ENCODE measurements at regions not wholly inside any gene's neighbourhood (a gene's known extent, or its start where the extent isn't known, plus 50 kb on each side); places are given as distances from the start of the nearest gene placed in this dataset.

- no peak overlapping the region for H2AFZ ChIP-seq (ENCODE audit: low read depth, low read length)
- H3K4me3 ChIP-seq (replicated peaks in 1 of 3; ENCODE audit: insufficient read depth in 1 of 3, low read depth in 1 of 3, low read length in 3 of 3), result no peak overlapping the region
- TF ChIP-seq FOS (IDR thresholded peaks at IDR 0.05; ENCODE audit: borderline replicate concordance, insufficient read depth, low read length) (no peak), POLR2A (IDR thresholded peaks at IDR 0.05; ENCODE audit: low read depth, low read length) (no peak), JUN (IDR thresholded peaks at IDR 0.05; ENCODE audit: borderline replicate concordance, insufficient read depth, insufficient read length, low read depth) (no peak), MAX (IDR thresholded peaks at IDR 0.05; ENCODE audit: insufficient read depth, insufficient read length) (no peak), GATA2 (IDR thresholded peaks at IDR 0.05; ENCODE audit: insufficient read depth, insufficient read length, low read depth, low read length) (no peak)
- H3K4me1 ChIP-seq (ENCODE audit: control insufficient read depth, extremely low read depth, insufficient read depth, low read length), result no peaks in the 10 kb centered on the region
- ChIA-PET POLR2A (no interaction called here), CTCF (no interaction called here)
- H3K79me2 ChIP-seq (ENCODE audit: control insufficient read depth, insufficient read depth, low read length), result no peaks in the 10 kb centered on the region
- no peak overlapping the region for H3K9ac ChIP-seq (replicated peaks; ENCODE audit: extremely low read depth, insufficient read depth, low read length)
- intact Hi-C loops (cut with micrococcal nuclease), result no loop called here
- no peaks in the 10 kb centered on the region for H3K9me1 ChIP-seq (replicated peaks; ENCODE audit: control insufficient read depth, extremely low read depth, insufficient read depth, low read length)
- DNase-seq (ENCODE audit: low read depth, low spot score), result no peak
- dilution Hi-C loops (cut with MboI; ENCODE audit: extremely low pct_ligation_motif_present, low sequenced_read_pairs), result no loop called here
- no peaks in the 10 kb centered on the region for H3K9me3 ChIP-seq (replicated peaks; ENCODE audit: control insufficient read depth, insufficient read depth, low read length)
- no peak overlapping the region for H3K4me2 ChIP-seq (ENCODE audit: insufficient read depth, low read length)
- H3K36me3 ChIP-seq (ENCODE audit: control insufficient read depth in 2 of 2, extremely low read depth in 1 of 2, insufficient read depth in 2 of 2, low read length in 2 of 2), result no peaks in the 10 kb centered on the region
- BruUV-seq (replicated peaks), result no TSS peak
- no peaks in the 10 kb centered on the region for H4K20me1 ChIP-seq (replicated peaks; ENCODE audit: control insufficient read depth, extremely low read depth, insufficient read depth, low read length)
- no peak for FAIRE-seq
- H3K27me3 ChIP-seq (ENCODE audit: control insufficient read depth in 2 of 2, insufficient read depth in 2 of 2, low read length in 2 of 2), result no peaks in the 10 kb centered on the region
- no peak overlapping the region for H3K27ac ChIP-seq (ENCODE audit: insufficient read depth, low read depth, low read length)
Observed at GRCh38 chr2:30315391-30316063, 84.2 kb downstream of the LBH start.

- H3K4me1 ChIP-seq (ENCODE audit: control insufficient read depth, extremely low read depth, insufficient read depth, low read length), result no peaks in the 10 kb centered on the region
- ChIA-PET POLR2A (no interaction called here), CTCF (no interaction called here)
- intact Hi-C loops (cut with micrococcal nuclease), result no loop called here
- H3K36me3 ChIP-seq (ENCODE audit: control insufficient read depth in 2 of 2, extremely low read depth in 1 of 2, insufficient read depth in 2 of 2, low read length in 2 of 2), result no peaks in the 10 kb centered on the region
- no peak overlapping the region for H3K4me2 ChIP-seq (ENCODE audit: insufficient read depth, low read length)
- dilution Hi-C loops (cut with MboI; ENCODE audit: extremely low pct_ligation_motif_present, low sequenced_read_pairs), result no loop called here
- H3K27ac ChIP-seq (ENCODE audit: insufficient read depth, low read depth, low read length), result no peak overlapping the region
- H3K9me3 ChIP-seq (replicated peaks; ENCODE audit: control insufficient read depth, insufficient read depth, low read length), result no peaks in the 10 kb centered on the region
- no peak overlapping the region for H2AFZ ChIP-seq (ENCODE audit: low read depth, low read length)
- no peaks in the 10 kb centered on the region for H3K27me3 ChIP-seq (ENCODE audit: control insufficient read depth in 2 of 2, insufficient read depth in 2 of 2, low read length in 2 of 2)
- H3K79me2 ChIP-seq (ENCODE audit: control insufficient read depth, insufficient read depth, low read length), result no peaks in the 10 kb centered on the region
- BruUV-seq (replicated peaks), result no TSS peak
- FAIRE-seq, result no peak
- no peak overlapping the region for H3K9ac ChIP-seq (replicated peaks; ENCODE audit: extremely low read depth, insufficient read depth, low read length)
- H3K9me1 ChIP-seq (replicated peaks; ENCODE audit: control insufficient read depth, extremely low read depth, insufficient read depth, low read length), result no peaks in the 10 kb centered on the region
- no peak for DNase-seq (ENCODE audit: low read depth, low spot score)
- TF ChIP-seq MAX (IDR thresholded peaks at IDR 0.05; ENCODE audit: insufficient read depth, insufficient read length) (no peak), MYC (IDR thresholded peaks at IDR 0.05; ENCODE audit: low read depth, low read length) (no peak), JUN (IDR thresholded peaks at IDR 0.05; ENCODE audit: borderline replicate concordance, insufficient read depth, insufficient read length, low read depth) (no peak), POLR2AphosphoS5 (IDR thresholded peaks at IDR 0.05; ENCODE audit: insufficient read depth, low read depth, low read length) (no peak), FOS (IDR thresholded peaks at IDR 0.05; ENCODE audit: borderline replicate concordance, insufficient read depth, low read length) (no peak), GATA2 (IDR thresholded peaks at IDR 0.05; ENCODE audit: insufficient read depth, insufficient read length, low read depth, low read length) (no peak), EZH2 (IDR thresholded peaks at IDR 0.05; ENCODE audit: borderline replicate concordance, low read depth, low read length, severe bottlenecking) (no peak), POLR2A (IDR thresholded peaks at IDR 0.05; ENCODE audit: low read depth, low read length) (no peak)
- TF ChIP-seq, protein P1, sequence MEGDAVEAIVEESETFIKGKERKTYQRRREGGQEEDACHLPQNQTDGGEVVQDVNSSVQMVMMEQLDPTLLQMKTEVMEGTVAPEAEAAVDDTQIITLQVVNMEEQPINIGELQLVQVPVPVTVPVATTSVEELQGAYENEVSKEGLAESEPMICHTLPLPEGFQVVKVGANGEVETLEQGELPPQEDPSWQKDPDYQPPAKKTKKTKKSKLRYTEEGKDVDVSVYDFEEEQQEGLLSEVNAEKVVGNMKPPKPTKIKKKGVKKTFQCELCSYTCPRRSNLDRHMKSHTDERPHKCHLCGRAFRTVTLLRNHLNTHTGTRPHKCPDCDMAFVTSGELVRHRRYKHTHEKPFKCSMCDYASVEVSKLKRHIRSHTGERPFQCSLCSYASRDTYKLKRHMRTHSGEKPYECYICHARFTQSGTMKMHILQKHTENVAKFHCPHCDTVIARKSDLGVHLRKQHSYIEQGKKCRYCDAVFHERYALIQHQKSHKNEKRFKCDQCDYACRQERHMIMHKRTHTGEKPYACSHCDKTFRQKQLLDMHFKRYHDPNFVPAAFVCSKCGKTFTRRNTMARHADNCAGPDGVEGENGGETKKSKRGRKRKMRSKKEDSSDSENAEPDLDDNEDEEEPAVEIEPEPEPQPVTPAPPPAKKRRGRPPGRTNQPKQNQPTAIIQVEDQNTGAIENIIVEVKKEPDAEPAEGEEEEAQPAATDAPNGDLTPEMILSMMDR (IDR thresholded peaks at IDR 0.05; ENCODE audit: extremely low read depth in 1 of 2, insufficient read depth in 1 of 2, low read depth in 1 of 2, low read length in 2 of 2), result no peak
- H4K20me1 ChIP-seq (replicated peaks; ENCODE audit: control insufficient read depth, extremely low read depth, insufficient read depth, low read length), result no peaks in the 10 kb centered on the region
- H3K4me3 ChIP-seq (replicated peaks in 1 of 3; ENCODE audit: insufficient read depth in 1 of 3, low read depth in 1 of 3, low read length in 3 of 3), result no peak overlapping the region
Observed at GRCh38 chr2:30316408-30316807, 85.1 kb downstream of the LBH start.

Measured in endothelial cell of umbilical vein (primary cell).